ENCODE measurements at regions not wholly inside any gene's neighbourhood (a gene's known extent, or its start where the extent isn't known, plus 50 kb on each side); places are given as distances from the start of the nearest gene placed in this dataset.

GRCh38 chr2:19810637-19811036 is 91.1 kb downstream of the TTC32 start:
- no peak for DNase-seq (ENCODE audit: low read depth, low spot score)
- TF ChIP-seq CTCF (IDR thresholded peaks at IDR 0.05; ENCODE audit: low read depth, low read length), result no peak
- Histone ChIP-seq H3K9me3 (ENCODE audit: control insufficient read depth, insufficient read depth, low read length) (peaks cover 2% of the 10 kb centered on the region; the same call in 1 of the 2 replicates), H3K27ac (ENCODE audit: low read depth, low read length) (no peak overlapping the region), H3K27me3 (ENCODE audit: control insufficient read depth, insufficient read depth, low read length) (no peaks in the 10 kb centered on the region), H3K4me3 (ENCODE audit: low read depth, low read length) (no peak overlapping the region)
- POLR2A ChIA-PET, result no interaction called here
- CTCF ChIA-PET, result no interaction called here

- Histone ChIP-seq H3K27me3 (ENCODE audit: control insufficient read depth, insufficient read depth, low read length) (no peaks in the 10 kb centered on the region), H3K9me3 (ENCODE audit: control insufficient read depth, insufficient read depth, low read length) (peaks cover 2% of the 10 kb centered on the region; the same call in 1 of the 2 replicates), H3K27ac (ENCODE audit: low read depth, low read length) (no peak overlapping the region), H3K4me3 (ENCODE audit: low read depth, low read length) (no peak overlapping the region)
- ChIA-PET CTCF (no interaction called here), POLR2A (no interaction called here)
- TF ChIP-seq CTCF (IDR thresholded peaks at IDR 0.05; ENCODE audit: low read depth, low read length), result no peak
- DNase-seq (ENCODE audit: low read depth, low spot score), result no peak
Observed at GRCh38 chr2:19810148-19810547, 91.6 kb downstream of the TTC32 start.

GRCh38 chr2:19809206-19809605 is 92.6 kb downstream of the TTC32 start:
- POLR2A ChIA-PET, result no interaction called here
- DNase-seq (ENCODE audit: low read depth, low spot score), result no peak
- CTCF ChIA-PET, result interaction anchor here (1.3 kb wide), 1 partner anchor 10 kb away, joined by 3 read pairs; no protein-coding TSS in a partner anchor
- TF ChIP-seq CTCF (IDR thresholded peaks at IDR 0.05; ENCODE audit: low read depth, low read length), result no peak
- Histone ChIP-seq H3K27me3 (ENCODE audit: control insufficient read depth, insufficient read depth, low read length) (no peaks in the 10 kb centered on the region), H3K4me3 (ENCODE audit: low read depth, low read length) (no peak overlapping the region), H3K27ac (ENCODE audit: low read depth, low read length) (no peak overlapping the region), H3K9me3 (ENCODE audit: control insufficient read depth, insufficient read depth, low read length) (peaks cover 2% of the 10 kb centered on the region; the same call in 1 of the 2 replicates)

- peaks cover 2% of the 10 kb centered on the region; the same call in 1 of the 2 replicates for H3K9me3 ChIP-seq (ENCODE audit: control insufficient read depth, insufficient read depth, low read length)
- ChIA-PET CTCF (interaction anchor here (1.3 kb wide), 1 partner anchor 11 kb away, joined by 3 read pairs; no protein-coding TSS in a partner anchor), POLR2A (no interaction called here)
- TF ChIP-seq CTCF (IDR thresholded peaks at IDR 0.05; ENCODE audit: low read depth, low read length), result no peak
- H3K4me3 ChIP-seq (ENCODE audit: low read depth, low read length), result no peak overlapping the region
- no peak for DNase-seq (ENCODE audit: low read depth, low spot score)
- no peak overlapping the region for H3K27ac ChIP-seq (ENCODE audit: low read depth, low read length)
- no peaks in the 10 kb centered on the region for H3K27me3 ChIP-seq (ENCODE audit: control insufficient read depth, insufficient read depth, low read length)
Observed at GRCh38 chr2:19807866-19808265, 93.9 kb downstream of the TTC32 start.

GRCh38 chr2:19807346-19807745 is 94.4 kb downstream of the TTC32 start:
- CTCF ChIA-PET, result no interaction called here
- Histone ChIP-seq H3K9me3 (ENCODE audit: control insufficient read depth, insufficient read depth, low read length) (peaks cover 2% of the 10 kb centered on the region; the same call in 1 of the 2 replicates), H3K27me3 (ENCODE audit: control insufficient read depth, insufficient read depth, low read length) (no peaks in the 10 kb centered on the region), H3K27ac (ENCODE audit: low read depth, low read length) (no peak overlapping the region), H3K4me3 (ENCODE audit: low read depth, low read length) (no peak overlapping the region)
- TF ChIP-seq CTCF (IDR thresholded peaks at IDR 0.05; ENCODE audit: low read depth, low read length), result no peak
- POLR2A ChIA-PET, result no interaction called here
- DNase-seq (ENCODE audit: low read depth, low spot score), result no peak
